H9 (cell line): ENCODE measurements at regions not wholly inside any gene's neighbourhood (a gene's known extent, or its start where the extent isn't known, plus 50 kb on each side); places are given as distances from the start of the nearest gene placed in this dataset.

Experiments
- DNase-seq: peaks from one replicate; pipeline ENCODE4 v3.0.0-alpha.2; 2017
- H2AFZ ChIP-seq: one replicate; pipeline ENCODE4 v1.6.1; 2013; ENCODE audit warnings: mild to moderate bottlenecking, low read length, control low read depth, moderate library complexity
- H2AK5ac ChIP-seq: 2 replicates; pipeline ENCODE4 v1.6.1; 2013; ENCODE audit warnings: low read length, control low read depth, mixed read lengths; ENCODE audit not compliant: insufficient read length
- H2BK120ac ChIP-seq: one replicate; pipeline ENCODE4 v1.6.1; 2013; ENCODE audit warnings: low read depth, mild to moderate bottlenecking, low read length, control low read depth, inconsistent platforms; ENCODE audit not compliant: poor library complexity, severe bottlenecking
- H2BK12ac ChIP-seq: 2 replicates; pipeline ENCODE4 v1.6.1; 2013; ENCODE audit warnings: low read length, control low read depth, mixed read lengths, low read depth; ENCODE audit not compliant: insufficient read length
- H2BK15ac ChIP-seq: 2 replicates; pipeline ENCODE4 v1.6.1; 2013; ENCODE audit warnings: low read depth, low read length, control low read depth
- H2BK20ac ChIP-seq: one replicate; pipeline ENCODE4 v1.6.1; 2013; ENCODE audit warnings: low read depth, mild to moderate bottlenecking, low read length, control low read depth, inconsistent platforms; ENCODE audit not compliant: poor library complexity, severe bottlenecking
- H2BK5ac ChIP-seq: 2 replicates; pipeline ENCODE4 v1.6.1; 2013; ENCODE audit warnings: low read length, control low read depth, mixed read lengths; ENCODE audit not compliant: insufficient read length
- H3K14ac ChIP-seq: 2 replicates; pipeline ENCODE4 v1.6.1; 2013; ENCODE audit warnings: low read length, control low read depth; ENCODE audit not compliant: insufficient read depth
- H3K18ac ChIP-seq: 2 replicates; pipeline ENCODE4 v1.6.1; 2013; ENCODE audit warnings: low read depth, mild to moderate bottlenecking, mixed read lengths, low read length, control low read depth; ENCODE audit not compliant: insufficient read length
- H3K23ac ChIP-seq: 2 replicates; pipeline ENCODE4 v1.6.1; 2013; ENCODE audit warnings: low read length, control low read depth, mixed read lengths, low read depth; ENCODE audit not compliant: insufficient read length
- H3K23me2 ChIP-seq: 2 replicates; pipeline ENCODE4 v1.6.1; 2013; ENCODE audit warnings: low read depth, mild to moderate bottlenecking, mixed read lengths, low read length, control low read depth; ENCODE audit not compliant: insufficient read length, poor library complexity, severe bottlenecking
- H3K27ac ChIP-seq: 2 replicates; pipeline ENCODE4 v1.5.1; 2013; ENCODE audit warnings: low read length, control low read depth, mixed read lengths, low read depth; ENCODE audit not compliant: insufficient read length
- H3K27me3 ChIP-seq: 2 replicates; pipeline ENCODE4 v1.6.1; 2013; ENCODE audit warnings: low read length, control low read depth, inconsistent platforms; ENCODE audit not compliant: insufficient read depth
- H3K4ac ChIP-seq: 2 replicates; pipeline ENCODE4 v1.6.1; 2013; ENCODE audit warnings: low read depth, mild to moderate bottlenecking, control low read depth, inconsistent platforms, low read length, moderate library complexity
- H3K4me1 ChIP-seq: 2 replicates; pipeline ENCODE4 v1.6.1; 2013; ENCODE audit warnings: low read length, control low read depth, inconsistent platforms; ENCODE audit not compliant: insufficient read depth
- H3K4me2 ChIP-seq: 2 replicates; pipeline ENCODE4 v1.6.1; 2013; ENCODE audit warnings: low read length, control low read depth, mixed read lengths; ENCODE audit not compliant: insufficient read length, insufficient read depth
- H3K56ac ChIP-seq: 2 replicates; pipeline ENCODE4 v1.6.1; 2013; ENCODE audit warnings: low read depth, mild to moderate bottlenecking, mixed read lengths, low read length, control low read depth; ENCODE audit not compliant: insufficient read length
- H3K79me1 ChIP-seq: 2 replicates; pipeline ENCODE4 v1.6.1; 2013; ENCODE audit warnings: low read depth, mild to moderate bottlenecking, moderate library complexity, low read length, control low read depth, inconsistent platforms; ENCODE audit not compliant: insufficient read depth, poor library complexity, severe bottlenecking
- H3K79me2 ChIP-seq: 2 replicates; pipeline ENCODE4 v1.6.1; 2013; ENCODE audit warnings: low read length, control low read depth, inconsistent platforms; ENCODE audit not compliant: insufficient read depth
- H3K9ac ChIP-seq: 2 replicates; pipeline ENCODE4 v1.6.1; 2013; ENCODE audit warnings: low read length, control low read depth, mixed read lengths; ENCODE audit not compliant: insufficient read length; ENCODE audit errors: extremely low read depth
- H3K9me3 ChIP-seq: one replicate; pipeline ENCODE4 v1.6.1; 2013; ENCODE audit warnings: low read depth, low read length, inconsistent platforms; ENCODE audit not compliant: control insufficient read depth
- H3T11ph ChIP-seq: one replicate; pipeline ENCODE4 v1.6.1; 2013; ENCODE audit warnings: mild to moderate bottlenecking, low read length, control low read depth, inconsistent platforms
- H4K20me1 ChIP-seq: one replicate; pipeline ENCODE4 v1.6.1; 2013; ENCODE audit not compliant: control insufficient read depth, insufficient read length, insufficient read depth
- H4K5ac ChIP-seq: 2 replicates; pipeline ENCODE4 v1.6.1; 2013; ENCODE audit warnings: low read depth, mild to moderate bottlenecking, mixed read lengths, low read length, control low read depth; ENCODE audit not compliant: insufficient read length
- H4K8ac ChIP-seq: replicated peaks from 2 replicates; pipeline ENCODE4 v1.6.1; 2013; ENCODE audit warnings: low read length, control low read depth, mixed read lengths, low read depth; ENCODE audit not compliant: insufficient read length
- H4K91ac ChIP-seq: 2 replicates; pipeline ENCODE4 v1.6.1; 2013; ENCODE audit warnings: low read depth, mild to moderate bottlenecking, moderate library complexity, mixed read lengths, low read length, control low read depth; ENCODE audit not compliant: insufficient read length
- H3K27ac Mint-ChIP-seq, 3 experiments: 2 replicates in 2 of 3; 3 replicates in 1 of 3; pipeline ENCODE4 v1.8.0; 2020 to 2021; ENCODE audit warnings: mixed read lengths in 3 of 3, mild to moderate bottlenecking in 1 of 3, moderate library complexity in 1 of 3
- H3K27me3 Mint-ChIP-seq: 2 replicates; pipeline ENCODE4 v1.8.0; 2021; ENCODE audit warnings: low read depth, mild to moderate bottlenecking, moderate library complexity, mixed read lengths
- H3K36me3 Mint-ChIP-seq, 3 experiments: 2 replicates in 2 of 3; 3 replicates in 1 of 3; pipeline ENCODE4 v1.8.0; 2020 to 2021; ENCODE audit warnings: low read depth in 3 of 3, mixed read lengths in 3 of 3; ENCODE audit not compliant: insufficient read depth in 1 of 3
- H3K4me1 Mint-ChIP-seq, 2 experiments: 2 replicates each; pipeline ENCODE4 v1.8.0; 2020; ENCODE audit warnings: mixed read lengths in 2 of 2
- H3K4me3 Mint-ChIP-seq, 2 experiments: 2 replicates in 1 of 2; 3 replicates in 1 of 2; pipeline ENCODE4 v1.8.0; 2020 to 2021; ENCODE audit warnings: mild to moderate bottlenecking in 2 of 2, mixed read lengths in 2 of 2, moderate library complexity in 1 of 2
- H3K9me3 Mint-ChIP-seq, 2 experiments: 2 replicates in 1 of 2; 3 replicates in 1 of 2; pipeline ENCODE4 v1.8.0; 2020; ENCODE audit warnings: mild to moderate bottlenecking in 2 of 2, mixed read lengths in 2 of 2, moderate library complexity in 1 of 2
- CTCF ChIP-seq: fragments of 200-600 bp; sonication (generic); conservative IDR thresholded peaks from 3 replicates; pipeline ENCODE4 v1.8.0; 2021; ENCODE audit warnings: antibody characterized with exemption, mild to moderate bottlenecking
- WGBS: extraction: QIAGEN DNeasy Blood & Tissue Kit; methylation state at CpG from one replicate; pipeline ENCODE4 v1.1.7; 2013; ENCODE audit warnings: missing lambda C conversion rate, low lambda C conversion rate, mixed read lengths; ENCODE audit not compliant: insufficient read length; ENCODE audit errors: extremely low coverage; 5-methylcytosine and 5-hydroxymethylcytosine counted together

- peaks cover 0 to 5% of the 10 kb centered on the region in 2 experiments; a peak in 1 of 4 replicates for H3K4me1 Mint-ChIP-seq
- no peak overlapping the region for H2BK20ac ChIP-seq
- H3K27ac ChIP-seq: no peak overlapping the region
- no peak overlapping the region for H4K91ac ChIP-seq
- H3K9ac ChIP-seq: no peak overlapping the region
- peaks cover 12 to 18% of the 10 kb centered on the region in 2 experiments; a peak in 4 of 5 replicates for H3K9me3 Mint-ChIP-seq
- peak; percentile 67 for DNase-seq
- no peak overlapping the region for H3K23ac ChIP-seq
- H3K9me3 ChIP-seq: no peaks in the 10 kb centered on the region
- no peak overlapping the region for H2BK15ac ChIP-seq
- no CpG with 5 or more reads among the region's 8 CpGs for WGBS
- no peak overlapping the region for H3K14ac ChIP-seq
- H2BK12ac ChIP-seq: no peak overlapping the region
- no peak overlapping the region for H4K5ac ChIP-seq
- H3K23me2 ChIP-seq: no peaks in the 10 kb centered on the region
- H4K20me1 ChIP-seq: no peaks in the 10 kb centered on the region
- H3K27me3 Mint-ChIP-seq: no peaks in the 10 kb centered on the region
- H2AK5ac ChIP-seq: no peak overlapping the region
- no peak overlapping the region for H2AFZ ChIP-seq
- TF ChIP-seq CTCF: peak; percentile 77
- no peak overlapping the region for H3K56ac ChIP-seq
- no peak overlapping the region for H3K27ac Mint-ChIP-seq
- no peak overlapping the region for H2BK120ac ChIP-seq
- H3K79me2 ChIP-seq: no peaks in the 10 kb centered on the region
- H3T11ph ChIP-seq: no peak overlapping the region
- H3K4me1 ChIP-seq: no peaks in the 10 kb centered on the region
- no peak overlapping the region for H3K4me3 Mint-ChIP-seq
- no peak overlapping the region for H4K8ac ChIP-seq
- no peak overlapping the region for H3K4ac ChIP-seq
- peaks cover 0 to 29% (median 5%) of the 10 kb centered on the region in 3 experiments; a peak in 6 of 7 replicates for H3K36me3 Mint-ChIP-seq
- no peaks in the 10 kb centered on the region for H3K27me3 ChIP-seq
- H2BK5ac ChIP-seq: no peak overlapping the region
- no peaks in the 10 kb centered on the region for H3K79me1 ChIP-seq
- no peak overlapping the region for H3K18ac ChIP-seq
- no peak overlapping the region for H3K4me2 ChIP-seq
These were observed 822.1 kb upstream of the GALNTL6 start for GRCh38 chr4:170990989-170991589.
